Uterus (tissue), 3 donors: ENCODE measurements at regions not wholly inside any gene's neighbourhood (a gene's known extent, or its start where the extent isn't known, plus 50 kb on each side); places are given as distances from the start of the nearest gene placed in this dataset.

ENCODE experiments used
- DNase-seq, 2 donors: peaks; one replicate each; pipeline ENCODE4 v3.0.0-alpha.2; 2019 to 2020
- H3K27ac ChIP-seq, 2 donors: fragments of 200-600 bp; sonication (generic); 1 replicate in 1 of 2; 2 replicates in 1 of 2; pipeline ENCODE4 v1.5.1; 2016 to 2018
- H3K27me3 ChIP-seq, 2 donors: fragments of 200-600 bp; sonication (generic); one replicate each; pipeline ENCODE4 v1.5.1; 2018 to 2019; ENCODE audit warnings: control low read depth in 1 of 2
- H3K36me3 ChIP-seq, 2 donors: fragments of 200-600 bp; sonication (generic); one replicate each; pipeline ENCODE4 v1.5.1; 2019; ENCODE audit warnings: control low read depth in 1 of 2
- H3K4me1 ChIP-seq, 2 donors: fragments of 200-600 bp; sonication (generic); one replicate each; pipeline ENCODE4 v1.5.1; 2018 to 2019; ENCODE audit warnings: control low read depth in 1 of 2
- H3K4me3 ChIP-seq, 2 donors: fragments of 200-600 bp; sonication (generic); 1 replicate in 1 of 2; 2 replicates in 1 of 2; pipeline ENCODE4 v1.5.1; 2018 to 2019; ENCODE audit warnings: mild to moderate bottlenecking in 1 of 2
- H3K9me3 ChIP-seq, 2 donors: fragments of 200-600 bp; sonication (generic); one replicate each; pipeline ENCODE4 v1.5.1; 2019; ENCODE audit warnings: control low read depth in 1 of 2
- POLR2A ChIP-seq, 2 donors: fragments of 450-650 bp; IDR thresholded peaks; one replicate each; pipeline ENCODE4 v1.6.1; 2016; ENCODE audit warnings: antibody characterized with exemption in 2 of 2, mild to moderate bottlenecking in 1 of 2, moderate library complexity in 1 of 2
- intact Hi-C: fragments of 100-400 bp; cut with DNase I; formaldehyde crosslinking; loops from one replicate; pipeline ENCODE4 v1.15.1; 2023; ENCODE audit warnings: low total_unique reads
- TF ChIP-seq, protein P1 (sequence below), 4 experiments: fragments of 200-600 bp in 2 of 4; fragments of 450-650 bp in 2 of 4; sonication (generic) in 2 of 4; IDR thresholded peaks; one replicate each; pipeline ENCODE4 v1.5.1; 2016 to 2019; ENCODE audit warnings: antibody characterized with exemption in 4 of 4, mild to moderate bottlenecking in 2 of 4, moderate library complexity in 1 of 4
- donor health status: DM: yes; HTN: yes; CAD: no.

DNA sequence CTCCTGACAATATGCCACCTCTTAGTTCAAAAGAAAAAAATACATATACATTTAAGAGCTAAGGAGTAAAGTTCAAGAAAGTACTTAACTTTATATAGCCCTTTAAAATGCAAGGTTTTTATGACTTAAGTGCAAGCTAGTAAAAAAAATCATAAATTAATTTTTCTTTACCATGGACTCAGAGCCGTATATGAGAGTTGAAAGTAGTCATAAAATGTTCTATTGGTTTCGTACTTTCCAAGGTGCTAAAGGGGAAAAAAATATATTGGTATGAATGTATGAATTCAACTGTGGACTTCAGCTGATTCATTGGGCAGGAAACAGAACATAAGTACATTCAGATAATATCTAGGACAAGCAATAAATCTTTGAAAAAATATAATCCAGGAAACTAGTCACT, 869.8 kb upstream of the AGA start:
- Histone ChIP-seq H3K4me3 (no peak overlapping the region), H3K4me1 (no peaks in the 10 kb centered on the region), H3K9me3 (no peaks in the 10 kb centered on the region), H3K36me3 (no peaks in the 10 kb centered on the region), H3K27ac (no peak overlapping the region), H3K27me3 (no peaks in the 10 kb centered on the region)
- TF ChIP-seq, protein P1, sequence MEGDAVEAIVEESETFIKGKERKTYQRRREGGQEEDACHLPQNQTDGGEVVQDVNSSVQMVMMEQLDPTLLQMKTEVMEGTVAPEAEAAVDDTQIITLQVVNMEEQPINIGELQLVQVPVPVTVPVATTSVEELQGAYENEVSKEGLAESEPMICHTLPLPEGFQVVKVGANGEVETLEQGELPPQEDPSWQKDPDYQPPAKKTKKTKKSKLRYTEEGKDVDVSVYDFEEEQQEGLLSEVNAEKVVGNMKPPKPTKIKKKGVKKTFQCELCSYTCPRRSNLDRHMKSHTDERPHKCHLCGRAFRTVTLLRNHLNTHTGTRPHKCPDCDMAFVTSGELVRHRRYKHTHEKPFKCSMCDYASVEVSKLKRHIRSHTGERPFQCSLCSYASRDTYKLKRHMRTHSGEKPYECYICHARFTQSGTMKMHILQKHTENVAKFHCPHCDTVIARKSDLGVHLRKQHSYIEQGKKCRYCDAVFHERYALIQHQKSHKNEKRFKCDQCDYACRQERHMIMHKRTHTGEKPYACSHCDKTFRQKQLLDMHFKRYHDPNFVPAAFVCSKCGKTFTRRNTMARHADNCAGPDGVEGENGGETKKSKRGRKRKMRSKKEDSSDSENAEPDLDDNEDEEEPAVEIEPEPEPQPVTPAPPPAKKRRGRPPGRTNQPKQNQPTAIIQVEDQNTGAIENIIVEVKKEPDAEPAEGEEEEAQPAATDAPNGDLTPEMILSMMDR (IDR thresholded peaks at IDR 0.05), result no peak
- no peak for TF ChIP-seq POLR2A (IDR thresholded peaks at IDR 0.05)
- no peak for DNase-seq
- intact Hi-C loops, result no loop called here

DNA sequence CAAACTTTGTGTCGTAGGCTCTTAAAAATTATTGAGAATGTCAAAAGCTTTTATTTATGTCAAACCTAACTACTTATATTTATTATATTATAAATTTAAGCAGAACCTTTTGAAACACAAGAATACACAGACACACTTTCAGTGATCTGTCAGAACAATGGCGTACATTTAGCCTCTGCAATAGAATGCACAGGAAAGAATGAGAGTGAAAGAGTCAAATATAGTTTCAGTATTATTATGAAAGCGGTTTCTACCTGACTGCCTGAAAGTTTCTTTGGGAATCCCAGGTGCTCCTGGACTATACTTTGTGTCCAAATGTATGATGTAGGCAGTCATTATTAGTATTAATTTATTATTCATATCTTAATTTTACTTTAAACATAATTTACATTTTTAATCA, 872.0 kb upstream of the AGA start:
- Histone ChIP-seq H3K27ac (no peak overlapping the region), H3K9me3 (no peaks in the 10 kb centered on the region), H3K27me3 (no peaks in the 10 kb centered on the region), H3K4me3 (no peak overlapping the region), H3K36me3 (no peaks in the 10 kb centered on the region), H3K4me1 (no peaks in the 10 kb centered on the region)
- TF ChIP-seq POLR2A (IDR thresholded peaks at IDR 0.05), result no peak
- TF ChIP-seq, protein P1 (IDR thresholded peaks at IDR 0.05), result no peak
- intact Hi-C loops, result no loop called here
- DNase-seq, result no peak

DNA sequence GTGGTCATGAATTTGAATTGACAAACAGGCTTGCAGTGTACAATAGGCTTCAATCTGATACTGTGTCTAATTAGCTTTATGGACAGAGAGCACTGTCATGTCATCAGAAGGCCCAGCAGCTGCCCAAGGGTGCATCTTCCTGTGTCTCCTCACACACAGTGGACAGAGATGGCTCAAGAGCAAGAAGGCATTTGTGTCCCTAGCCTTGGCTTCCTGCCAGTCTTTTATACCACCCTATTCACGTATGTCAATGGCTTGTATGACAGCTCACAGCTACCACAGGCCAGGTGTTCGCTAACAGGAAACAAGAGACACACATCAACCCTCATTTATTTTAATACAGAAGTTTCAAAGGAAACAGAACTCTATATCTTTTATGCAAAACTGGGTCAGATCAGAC, 874.0 kb upstream of the AGA start:
- TF ChIP-seq POLR2A (IDR thresholded peaks at IDR 0.05), result no peak
- TF ChIP-seq, protein P1 (IDR thresholded peaks at IDR 0.05), result no peak
- intact Hi-C loops, result no loop called here
- H3K27ac ChIP-seq, result no peak overlapping the region
- no peak overlapping the region for H3K4me3 ChIP-seq
- H3K9me3 ChIP-seq, result no peaks in the 10 kb centered on the region
- no peak for DNase-seq
- no peaks in the 10 kb centered on the region for H3K4me1 ChIP-seq
- no peaks in the 10 kb centered on the region for H3K36me3 ChIP-seq
- no peaks in the 10 kb centered on the region for H3K27me3 ChIP-seq

DNA sequence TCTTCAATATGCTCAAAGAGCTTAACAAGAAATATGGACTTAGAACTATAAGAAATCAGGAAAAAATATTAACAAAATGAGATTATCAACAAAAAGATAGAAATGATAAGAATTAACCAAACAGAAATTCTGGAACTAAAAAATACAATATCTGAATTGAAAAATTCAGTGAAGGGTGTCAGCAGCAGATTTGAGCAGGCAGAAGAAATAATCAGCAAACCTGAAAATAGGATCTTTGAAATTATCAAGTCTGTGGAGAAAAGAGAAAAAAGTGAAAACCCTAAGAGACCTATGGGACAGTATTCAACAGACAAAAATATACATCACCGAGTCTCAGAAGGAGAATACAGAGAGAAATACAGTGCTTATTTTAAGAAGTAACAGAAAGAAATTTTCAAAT, 877.8 kb upstream of the AGA start:
- TF ChIP-seq POLR2A (IDR thresholded peaks at IDR 0.05), result no peak
- TF ChIP-seq, protein P1 (IDR thresholded peaks at IDR 0.05), result no peak
- intact Hi-C loops, result no loop called here
- no peak for DNase-seq
- Histone ChIP-seq H3K4me3 (no peak overlapping the region), H3K36me3 (no peaks in the 10 kb centered on the region), H3K27ac (no peak overlapping the region), H3K4me1 (no peaks in the 10 kb centered on the region), H3K27me3 (no peaks in the 10 kb centered on the region), H3K9me3 (no peaks in the 10 kb centered on the region)

DNA sequence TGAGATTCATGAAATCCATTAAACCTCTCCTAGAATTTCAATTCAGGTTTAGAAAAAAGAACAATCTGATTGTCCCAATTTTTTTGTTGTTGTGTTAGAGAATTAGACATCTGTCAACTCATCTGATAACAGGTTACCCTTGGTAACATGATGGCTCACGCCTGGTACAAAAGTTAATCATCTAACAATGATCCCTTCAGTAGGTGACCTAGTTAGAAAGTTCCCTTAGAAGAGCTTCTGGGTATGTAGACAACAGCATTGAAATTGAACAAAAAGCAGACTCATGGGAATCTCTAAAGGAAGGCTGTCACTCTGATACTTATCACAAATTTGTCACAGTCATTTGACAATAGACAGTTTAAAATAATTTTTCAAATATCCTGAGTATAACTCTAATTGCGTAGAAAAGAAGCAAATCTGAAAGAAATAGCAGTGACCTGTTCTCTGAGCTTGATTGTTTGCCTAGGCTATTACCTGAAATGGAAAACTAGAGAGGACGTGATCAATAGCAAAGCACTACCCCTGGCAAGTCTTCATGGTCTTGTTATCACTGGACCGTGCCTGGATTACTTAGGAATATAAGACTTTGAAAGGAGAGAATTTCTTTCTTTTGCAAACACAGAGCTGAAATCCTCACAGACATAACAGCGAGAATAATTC, 880.4 kb upstream of the AGA start:
- intact Hi-C loops, result no loop called here
- Histone ChIP-seq H3K36me3 (no peaks in the 10 kb centered on the region), H3K27me3 (no peaks in the 10 kb centered on the region), H3K4me1 (no peaks in the 10 kb centered on the region), H3K4me3 (no peak overlapping the region), H3K9me3 (no peaks in the 10 kb centered on the region), H3K27ac (no peak overlapping the region)
- TF ChIP-seq POLR2A (IDR thresholded peaks at IDR 0.05), result no peak
- TF ChIP-seq, protein P1 (IDR thresholded peaks at IDR 0.05), result no peak
- no peak for DNase-seq
